ENCODE measurements at regions not wholly inside any gene's neighbourhood (a gene's known extent, or its start where the extent isn't known, plus 50 kb on each side); places are given as distances from the start of the nearest gene placed in this dataset.

GRCh38 chr6:53994201-53994600 lies 117.0 kb upstream of the MLIP start:
- TF ChIP-seq CTCF (IDR thresholded peaks at IDR 0.05) = no peak
- TF ChIP-seq POLR2AphosphoS5 (IDR thresholded peaks at IDR 0.05) = no peak
- TF ChIP-seq POLR2A (IDR thresholded peaks at IDR 0.05) = no peak
